Activated naive CD8-positive, alpha-beta T cell (primary cell): ENCODE measurements at regions not wholly inside any gene's neighbourhood (a gene's known extent, or its start where the extent isn't known, plus 50 kb on each side); places are given as distances from the start of the nearest gene placed in this dataset.

Experiments
- H3K27ac Mint-ChIP-seq: one replicate; pipeline ENCODE4 v1.8.0; 2021; ENCODE audit warnings: mixed read lengths
- H3K27me3 Mint-ChIP-seq: one replicate; pipeline ENCODE4 v1.8.0; 2021; ENCODE audit warnings: mixed read lengths
- H3K36me3 Mint-ChIP-seq: one replicate; pipeline ENCODE4 v1.8.0; 2021; ENCODE audit warnings: mixed read lengths
- H3K4me1 Mint-ChIP-seq: one replicate; pipeline ENCODE4 v1.8.0; 2021; ENCODE audit warnings: low read depth, mixed read lengths
- H3K4me3 Mint-ChIP-seq: one replicate; pipeline ENCODE4 v1.8.0; 2021; ENCODE audit warnings: mild to moderate bottlenecking, mixed read lengths
- H3K9me3 Mint-ChIP-seq: one replicate; pipeline ENCODE4 v1.8.0; 2021; ENCODE audit warnings: low read depth, mixed read lengths

- Mint-ChIP-seq H3K27me3 (no peaks in the 10 kb centered on the region), H3K4me3 (no peak overlapping the region), H3K4me1 (peaks cover 27% of the 10 kb centered on the region), H3K27ac (no peak overlapping the region), H3K36me3 (peaks cover 7% of the 10 kb centered on the region), H3K9me3 (peaks cover 5% of the 10 kb centered on the region)
These were observed 311.8 kb downstream of the BTG1 start for GRCh38 chr12:91833780-91834359.

GRCh38 chr12:91825999-91826398 is 319.6 kb downstream of the BTG1 start:
- Mint-ChIP-seq H3K4me1 (peaks cover 2% of the 10 kb centered on the region), H3K27ac (no peak overlapping the region), H3K27me3 (no peaks in the 10 kb centered on the region), H3K4me3 (no peak overlapping the region), H3K36me3 (peaks cover 2% of the 10 kb centered on the region), H3K9me3 (no peaks in the 10 kb centered on the region)

GRCh38 chr12:91824991-91825390 is 320.7 kb downstream of the BTG1 start:
- Mint-ChIP-seq H3K27ac (no peak overlapping the region), H3K4me1 (peaks cover 2% of the 10 kb centered on the region), H3K9me3 (peaks cover 3% of the 10 kb centered on the region), H3K4me3 (no peak overlapping the region), H3K36me3 (peaks cover 6% of the 10 kb centered on the region), H3K27me3 (no peaks in the 10 kb centered on the region)

DNA sequence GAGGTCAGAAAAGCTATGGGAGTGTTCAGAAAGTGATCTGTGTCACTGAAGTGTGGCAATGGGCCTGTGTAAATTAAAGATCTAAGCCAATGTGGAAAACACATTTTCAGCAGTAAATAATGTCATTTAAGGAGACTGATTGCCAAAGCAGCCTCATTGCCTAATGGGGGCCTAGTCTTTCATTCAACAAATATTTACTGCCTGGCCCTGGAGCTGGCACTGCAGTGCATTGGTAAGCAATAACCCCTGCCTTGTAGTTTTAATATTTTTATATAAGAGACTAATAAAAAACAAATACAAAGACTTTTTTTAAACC is 326.6 kb downstream of the BTG1 start:
- Mint-ChIP-seq H3K27ac (no peak overlapping the region), H3K27me3 (no peaks in the 10 kb centered on the region), H3K4me3 (no peak overlapping the region), H3K9me3 (peaks cover 11% of the 10 kb centered on the region), H3K36me3 (peaks cover 8% of the 10 kb centered on the region), H3K4me1 (peaks cover 10% of the 10 kb centered on the region)

DNA sequence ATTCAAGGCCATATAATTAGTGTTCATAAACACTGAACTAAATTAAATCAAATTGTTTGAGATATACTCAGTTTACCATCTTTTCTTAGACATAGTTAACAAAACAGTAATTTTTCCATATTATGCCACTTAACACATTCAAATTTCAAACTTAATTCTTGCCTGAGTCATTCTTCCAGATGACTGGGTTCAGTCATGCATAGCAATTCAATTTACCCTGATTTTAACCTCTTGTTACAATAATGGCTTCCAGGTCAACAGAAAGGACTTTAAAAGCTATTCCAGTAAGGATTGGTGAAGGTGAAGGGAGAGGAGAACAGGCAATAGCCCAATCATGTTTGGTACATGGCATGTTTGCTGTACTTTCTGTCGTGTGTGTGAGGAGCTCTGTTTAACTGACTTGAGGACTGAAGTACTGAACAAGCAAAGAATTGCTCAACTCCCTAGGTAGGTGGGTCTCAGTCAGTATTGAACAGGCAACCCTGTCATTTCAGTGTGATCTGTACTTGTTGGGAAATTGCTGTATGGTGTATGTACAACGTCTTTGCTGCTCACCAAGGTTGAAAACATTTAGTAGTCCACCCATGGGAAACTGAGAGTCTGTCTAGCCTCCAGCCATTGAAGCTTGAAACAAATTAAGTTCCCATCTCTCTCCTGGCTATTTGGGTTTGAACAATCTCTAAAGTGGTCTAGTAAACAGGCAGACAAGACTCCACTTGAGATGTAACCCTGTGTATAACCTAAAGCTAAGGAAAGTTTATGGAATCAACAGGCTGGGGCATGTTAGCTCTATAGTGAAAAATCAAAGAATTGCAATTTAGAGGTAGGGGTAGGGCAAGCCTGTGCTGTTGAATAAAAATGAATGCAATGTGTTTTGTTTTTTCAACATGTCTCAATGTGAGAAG is 327.2 kb downstream of the BTG1 start:
- Mint-ChIP-seq H3K36me3 (peaks cover 12% of the 10 kb centered on the region), H3K27ac (no peak overlapping the region), H3K9me3 (peaks cover 14% of the 10 kb centered on the region), H3K4me1 (peaks cover 15% of the 10 kb centered on the region), H3K4me3 (no peak overlapping the region), H3K27me3 (no peaks in the 10 kb centered on the region)

GRCh38 chr12:91817517-91817916 is 328.1 kb downstream of the BTG1 start:
- no peak overlapping the region for H3K27ac Mint-ChIP-seq

DNA sequence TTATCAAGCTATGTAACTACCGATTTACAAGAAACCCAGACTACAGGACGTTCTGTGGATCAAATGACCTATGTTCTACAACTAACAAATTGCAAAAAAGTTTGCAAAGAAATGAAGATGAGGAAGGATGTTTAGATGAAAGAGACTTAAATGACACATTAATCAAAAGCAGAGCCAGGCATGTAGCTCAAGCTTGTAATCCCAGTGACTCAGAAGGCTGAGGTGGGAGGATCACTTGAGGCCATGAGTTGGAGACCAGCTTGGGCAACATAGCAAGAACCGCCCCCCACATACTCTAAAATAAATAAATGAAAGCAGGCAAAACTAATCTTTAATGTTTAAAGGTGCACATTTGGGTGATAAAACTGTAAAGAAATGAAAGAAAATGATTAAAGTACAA is 331.9 kb downstream of the BTG1 start:
- peaks cover 41% of the 10 kb centered on the region for H3K4me1 Mint-ChIP-seq
- H3K27me3 Mint-ChIP-seq = no peaks in the 10 kb centered on the region
- peaks cover 22% of the 10 kb centered on the region for H3K36me3 Mint-ChIP-seq
- H3K27ac Mint-ChIP-seq = peak overlapping the region; percentile 22
- peaks cover 21% of the 10 kb centered on the region for H3K9me3 Mint-ChIP-seq
- H3K4me3 Mint-ChIP-seq = peak overlapping the region; percentile 14

More at GRCh38 chr12:91817517-91817916, 328.1 kb downstream of the BTG1 start:
- Mint-ChIP-seq H3K4me1 (peaks cover 24% of the 10 kb centered on the region), H3K4me3 (no peak overlapping the region), H3K9me3 (peaks cover 15% of the 10 kb centered on the region), H3K27me3 (no peaks in the 10 kb centered on the region), H3K36me3 (peaks cover 11% of the 10 kb centered on the region)

DNA sequence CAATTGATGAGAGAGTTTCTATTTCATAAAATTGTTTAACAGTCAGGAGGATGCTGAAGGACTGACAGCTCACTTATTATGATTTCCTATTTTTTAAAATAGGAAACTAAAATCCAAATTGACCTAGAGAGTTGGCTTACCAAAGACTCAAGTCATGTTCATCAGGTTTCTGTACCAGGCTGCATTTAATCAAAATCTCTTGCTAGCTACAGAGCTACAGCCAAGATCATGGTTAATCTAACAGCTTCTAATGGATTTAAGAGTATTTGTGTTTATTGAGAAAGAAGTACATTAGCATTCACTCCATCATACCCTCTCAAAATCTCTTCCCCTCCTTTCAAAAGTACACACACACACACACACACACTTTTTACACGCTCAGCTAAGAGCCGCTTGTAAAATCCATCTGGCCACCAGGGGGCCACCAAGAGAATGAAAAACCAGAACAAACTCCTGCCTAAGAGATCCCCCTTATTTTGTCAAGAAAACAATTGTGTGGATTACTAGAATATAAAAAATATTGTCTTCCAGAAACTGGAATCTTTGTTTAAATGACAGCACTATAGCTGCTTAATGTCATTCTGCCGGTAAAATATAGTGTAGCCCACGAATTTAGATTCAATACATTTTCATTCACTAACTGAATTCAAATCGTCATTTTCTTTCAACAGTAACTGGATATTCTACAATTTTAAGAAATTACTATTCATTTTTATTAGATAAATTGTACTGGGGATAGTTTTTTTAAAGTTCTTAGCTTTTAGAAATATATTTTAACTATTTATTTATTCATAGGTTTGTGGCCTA is 334.0 kb downstream of the BTG1 start:
- Mint-ChIP-seq H3K4me1 (peaks cover 36% of the 10 kb centered on the region), H3K27me3 (no peaks in the 10 kb centered on the region), H3K36me3 (peaks cover 37% of the 10 kb centered on the region), H3K27ac (peak overlapping the region; percentile 83), H3K9me3 (peaks cover 28% of the 10 kb centered on the region), H3K4me3 (peak overlapping the region; percentile 68)

- H3K4me1 Mint-ChIP-seq = peaks cover 34% of the 10 kb centered on the region
- H3K27me3 Mint-ChIP-seq = no peaks in the 10 kb centered on the region
- H3K36me3 Mint-ChIP-seq = peaks cover 43% of the 10 kb centered on the region
These were observed 334.9 kb downstream of the BTG1 start for GRCh38 chr12:91810531-91811451.

DNA sequence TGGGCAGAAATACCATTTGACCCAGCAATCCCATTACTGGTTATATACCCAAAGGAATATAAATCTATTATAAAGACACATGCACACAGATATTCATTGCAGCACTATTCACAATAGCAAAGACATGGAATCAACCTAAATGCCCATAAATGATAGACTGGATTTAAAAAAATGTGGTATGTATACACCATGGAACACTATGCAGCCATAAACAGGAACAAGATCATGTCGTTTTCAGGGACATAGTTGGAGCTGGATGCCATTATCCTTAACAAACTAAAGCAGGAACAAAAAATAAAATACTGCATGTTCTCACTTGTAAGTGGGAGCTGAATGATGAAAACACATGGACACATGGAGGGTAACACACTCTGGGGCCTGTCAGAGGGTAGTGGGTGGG is 335.6 kb downstream of the BTG1 start:
- Mint-ChIP-seq H3K4me1 (peaks cover 33% of the 10 kb centered on the region), H3K4me3 (no peak overlapping the region), H3K27ac (no peak overlapping the region), H3K27me3 (no peaks in the 10 kb centered on the region), H3K36me3 (peaks cover 45% of the 10 kb centered on the region), H3K9me3 (peaks cover 39% of the 10 kb centered on the region)

More at GRCh38 chr12:91810531-91811451, 334.9 kb downstream of the BTG1 start:
- Mint-ChIP-seq H3K4me3 (no peak overlapping the region), H3K9me3 (peaks cover 34% of the 10 kb centered on the region), H3K27ac (peak overlapping the region; percentile 48)

GRCh38 chr12:91805031-91805430 is 340.6 kb downstream of the BTG1 start:
- Mint-ChIP-seq H3K27ac (no peak overlapping the region), H3K9me3 (peaks cover 32% of the 10 kb centered on the region), H3K4me3 (no peak overlapping the region), H3K36me3 (peaks cover 33% of the 10 kb centered on the region), H3K27me3 (no peaks in the 10 kb centered on the region), H3K4me1 (peaks cover 6% of the 10 kb centered on the region)

DNA sequence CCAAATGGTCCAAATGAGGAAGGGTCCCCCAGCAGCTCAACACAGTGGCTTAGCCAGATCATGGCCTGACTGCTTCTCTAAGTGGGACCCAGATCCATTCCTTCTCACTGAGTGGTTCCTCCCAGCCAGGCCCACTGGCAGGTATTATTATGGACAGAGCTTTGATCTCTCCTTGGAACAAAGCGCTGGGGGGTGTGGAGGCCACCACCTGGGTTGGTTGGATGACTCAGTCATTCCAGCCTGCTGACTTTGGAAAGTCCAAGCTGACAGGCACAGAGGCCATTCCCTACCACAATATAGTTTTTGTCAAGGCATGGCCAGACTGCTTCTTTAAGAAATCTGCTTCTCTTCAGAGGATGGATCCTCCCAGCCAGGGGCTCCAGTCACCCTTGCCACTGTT is 341.1 kb downstream of the BTG1 start:
- no peaks in the 10 kb centered on the region for H3K27me3 Mint-ChIP-seq
- peaks cover 32% of the 10 kb centered on the region for H3K9me3 Mint-ChIP-seq
- H3K27ac Mint-ChIP-seq = no peak overlapping the region
- peaks cover 30% of the 10 kb centered on the region for H3K36me3 Mint-ChIP-seq
- peaks cover 5% of the 10 kb centered on the region for H3K4me1 Mint-ChIP-seq
- no peak overlapping the region for H3K4me3 Mint-ChIP-seq

DNA sequence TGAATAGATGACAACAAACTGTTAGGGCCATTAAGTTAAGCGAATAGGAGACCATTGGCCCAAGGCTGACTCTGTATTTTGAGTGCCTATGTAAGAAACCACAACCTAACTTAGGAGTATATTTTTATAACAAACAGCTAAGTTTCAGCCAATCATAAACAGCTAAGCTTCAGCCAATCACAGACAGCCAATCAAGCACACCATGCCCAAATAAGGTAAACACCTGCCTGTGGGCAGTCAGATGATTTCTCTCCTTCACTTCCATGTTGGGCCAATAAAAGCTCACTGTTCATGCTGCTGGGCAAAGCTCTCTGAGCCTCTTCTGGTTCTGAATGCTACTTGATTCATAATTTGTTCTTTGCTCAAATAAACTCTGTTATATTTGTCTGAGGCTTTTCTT is 344.6 kb downstream of the BTG1 start:
- Mint-ChIP-seq H3K27me3 (no peaks in the 10 kb centered on the region), H3K9me3 (peaks cover 6% of the 10 kb centered on the region), H3K36me3 (peaks cover 5% of the 10 kb centered on the region), H3K4me3 (no peak overlapping the region), H3K27ac (no peak overlapping the region), H3K4me1 (peaks cover 5% of the 10 kb centered on the region)

GRCh38 chr12:91793676-91794075 is 352.0 kb downstream of the BTG1 start:
- Mint-ChIP-seq H3K27me3 (no peaks in the 10 kb centered on the region), H3K4me1 (peaks cover 6% of the 10 kb centered on the region), H3K27ac (no peak overlapping the region), H3K9me3 (no peaks in the 10 kb centered on the region), H3K4me3 (no peak overlapping the region), H3K36me3 (peaks cover 3% of the 10 kb centered on the region)
